Upper lobe of left lung (tissue), 6 donors: ENCODE measurements at regions not wholly inside any gene's neighbourhood (a gene's known extent, or its start where the extent isn't known, plus 50 kb on each side); places are given as distances from the start of the nearest gene placed in this dataset.

ENCODE experiments used
- ATAC-seq, 2 donors: fragments of 200-7000 bp; cut with Tn5 transposase; one replicate each; pipeline ENCODE4 v1.9.1; 2022; ENCODE audit warnings: mild to moderate bottlenecking in 2 of 2, moderate library complexity in 2 of 2; ENCODE audit not compliant: low FRiP score in 2 of 2
- DNase-seq, 2 donors: peaks; one replicate each; pipeline ENCODE4 v3.0.0-alpha.2; 2019 to 2020
- H3K27ac ChIP-seq, 4 donors: fragments of 200-600 bp; sonication (generic); one replicate each; pipeline ENCODE4 v1.5.1; 2016 to 2019
- H3K27me3 ChIP-seq, 4 donors: fragments of 200-600 bp; sonication (generic); one replicate each; pipeline ENCODE4 v1.5.1; 2017 to 2019
- H3K36me3 ChIP-seq, 4 donors: fragments of 200-600 bp; sonication (generic); one replicate each; pipeline ENCODE4 v1.5.1; 2016 to 2019
- H3K4me1 ChIP-seq, 4 donors: fragments of 200-600 bp; sonication (generic); one replicate each; pipeline ENCODE4 v1.5.1; 2018 to 2019
- H3K4me3 ChIP-seq, 4 donors: fragments of 200-600 bp; sonication (generic); one replicate each; pipeline ENCODE4 v1.5.1; 2017 to 2019; ENCODE audit warnings: mild to moderate bottlenecking in 2 of 4, moderate library complexity in 1 of 4
- H3K9me3 ChIP-seq, 4 donors: fragments of 200-600 bp; sonication (generic); one replicate each; pipeline ENCODE4 v1.5.1; 2018 to 2019
- CTCF ChIP-seq, 6 experiments: fragments of 450-650 bp in 4 of 6; fragments of 200-600 bp in 2 of 6; sonication (generic) in 2 of 6; IDR thresholded peaks; one replicate each; pipeline ENCODE4 v1.5.1; 2016 to 2019; ENCODE audit warnings: antibody characterized with exemption in 6 of 6
- EP300 ChIP-seq, 4 donors: sonication (generic); formaldehyde crosslinking; IDR thresholded peaks; one replicate each; pipeline ENCODE4 v1.5.1; 2017; ENCODE audit warnings: antibody characterized with exemption in 4 of 4, control low read depth in 2 of 4
- POLR2A ChIP-seq, 4 donors: fragments of 450-650 bp; IDR thresholded peaks; one replicate each; pipeline ENCODE4 v1.5.1; 2016 to 2017; ENCODE audit warnings: antibody characterized with exemption in 4 of 4, mild to moderate bottlenecking in 2 of 4
- POLR2AphosphoS5 ChIP-seq, 2 donors: sonication (generic); formaldehyde crosslinking; IDR thresholded peaks; one replicate each; pipeline ENCODE4 v1.5.1; 2017; ENCODE audit warnings: antibody characterized with exemption in 2 of 2
- WGBS, 2 donors: methylation state at CpG; one replicate each; pipeline ENCODE4 v1.1.5; 2017 to 2018; 5-methylcytosine and 5-hydroxymethylcytosine counted together
- donor health status: DM: no; HTN: no; CAD: no; lungs with moderate emphysema.
- donor health status: DM: no; HTN: yes; CAD: no; lungs with severe emphysema.

GRCh38 chr15:87575896-87576473 is 680.6 kb downstream of the NTRK3 start:
- WGBS, 2 donors = 87 to 94% methylated on average over 3 of the region's 3 CpGs
- no peak for ATAC-seq
- no peak overlapping the region for H3K4me3 ChIP-seq
- no peaks in the 10 kb centered on the region for H3K4me1 ChIP-seq
- H3K27ac ChIP-seq = no peak overlapping the region
- TF ChIP-seq CTCF (IDR thresholded peaks at IDR 0.05) (no peak), EP300 (IDR thresholded peaks at IDR 0.05) (no peak), POLR2A (IDR thresholded peaks at IDR 0.05) (no peak), POLR2AphosphoS5 (IDR thresholded peaks at IDR 0.05) (no peak)
- H3K9me3 ChIP-seq = no peaks in the 10 kb centered on the region
- no peaks in the 10 kb centered on the region for H3K27me3 ChIP-seq
- DNase-seq = no peak
- no peaks in the 10 kb centered on the region for H3K36me3 ChIP-seq

- WGBS, 2 donors = 62 to 76% methylated on average over 1 of the region's 1 CpG
- H3K27ac ChIP-seq = no peak overlapping the region
- no peak for DNase-seq
- H3K9me3 ChIP-seq = no peaks in the 10 kb centered on the region
- H3K27me3 ChIP-seq = no peaks in the 10 kb centered on the region
- no peaks in the 10 kb centered on the region for H3K36me3 ChIP-seq
- no peaks in the 10 kb centered on the region for H3K4me1 ChIP-seq
- TF ChIP-seq EP300 (IDR thresholded peaks at IDR 0.05) (no peak), CTCF (IDR thresholded peaks at IDR 0.05) (no peak), POLR2AphosphoS5 (IDR thresholded peaks at IDR 0.05) (no peak), POLR2A (IDR thresholded peaks at IDR 0.05) (no peak)
- no peak for ATAC-seq
- H3K4me3 ChIP-seq = no peak overlapping the region
Measured at GRCh38 chr15:87573534-87573933, 683.0 kb downstream of the NTRK3 start.

- DNase-seq = no peak
- WGBS, 2 donors = 67 to 84% methylated on average over 6 of the region's 6 CpGs
- no peaks in the 10 kb centered on the region for H3K27me3 ChIP-seq
Measured at GRCh38 chr15:87573039-87573438, 683.5 kb downstream of the NTRK3 start.

GRCh38 chr15:87572381-87572910 is 684.1 kb downstream of the NTRK3 start:
- Histone ChIP-seq H3K9me3 (no peaks in the 10 kb centered on the region), H3K4me1 (no peaks in the 10 kb centered on the region), H3K27ac (no peak overlapping the region), H3K36me3 (no peaks in the 10 kb centered on the region), H3K4me3 (no peak overlapping the region), H3K27me3 (no peaks in the 10 kb centered on the region)
- DNase-seq (no peak), ATAC-seq (no peak)
- TF ChIP-seq POLR2AphosphoS5 (IDR thresholded peaks at IDR 0.05) (no peak), CTCF (IDR thresholded peaks at IDR 0.05) (no peak), EP300 (IDR thresholded peaks at IDR 0.05) (no peak), POLR2A (IDR thresholded peaks at IDR 0.05) (no peak)
- 68 to 73% methylated on average over 5 to 8 of the region's 8 CpGs for WGBS, 2 donors

More at GRCh38 chr15:87573039-87573438, 683.5 kb downstream of the NTRK3 start:
- Histone ChIP-seq H3K36me3 (no peaks in the 10 kb centered on the region), H3K4me1 (no peaks in the 10 kb centered on the region), H3K9me3 (no peaks in the 10 kb centered on the region), H3K27ac (no peak overlapping the region), H3K4me3 (no peak overlapping the region)
- TF ChIP-seq POLR2AphosphoS5 (IDR thresholded peaks at IDR 0.05) = no peak
- TF ChIP-seq CTCF (IDR thresholded peaks at IDR 0.05) = no peak
- TF ChIP-seq POLR2A (IDR thresholded peaks at IDR 0.05) = no peak
- TF ChIP-seq EP300 (IDR thresholded peaks at IDR 0.05) = no peak
- ATAC-seq = no peak

GRCh38 chr15:87570206-87570605 is 686.3 kb downstream of the NTRK3 start:
- H3K27ac ChIP-seq = no peak overlapping the region
- H3K9me3 ChIP-seq = no peaks in the 10 kb centered on the region
- H3K27me3 ChIP-seq = no peaks in the 10 kb centered on the region
- no peaks in the 10 kb centered on the region for H3K4me1 ChIP-seq
- no peaks in the 10 kb centered on the region for H3K36me3 ChIP-seq
- ATAC-seq (no peak), DNase-seq (no peak)
- TF ChIP-seq POLR2AphosphoS5 (IDR thresholded peaks at IDR 0.05) = no peak
- no peak for TF ChIP-seq CTCF (IDR thresholded peaks at IDR 0.05)
- no peak for TF ChIP-seq POLR2A (IDR thresholded peaks at IDR 0.05)
- no peak for TF ChIP-seq EP300 (IDR thresholded peaks at IDR 0.05)
- WGBS, 2 donors = 10 to 17% methylated on average over 2 of the region's 2 CpGs
- H3K4me3 ChIP-seq = peak overlapping the region in 1 of 4 donors; percentile 27
